Liver (tissue), 3 donors: ENCODE measurements at regions not wholly inside any gene's neighbourhood (a gene's known extent, or its start where the extent isn't known, plus 50 kb on each side); places are given as distances from the start of the nearest gene placed in this dataset.

Experiments used
- CTCF ChIP-seq: fragments of 150-350 bp; IDR thresholded peaks from 2 replicates; pipeline ENCODE4 v1.5.1; 2017; ENCODE audit warnings: improper control_type of control experiment, low read depth, low read length; ENCODE audit not compliant: missing input control
- FOXA1 ChIP-seq: IDR thresholded peaks from 2 replicates; pipeline ENCODE4 v1.6.1; 2016; ENCODE audit warnings: antibody characterized with exemption
- GABPA ChIP-seq, 2 donors: IDR thresholded peaks in 1 of 2; conservative IDR thresholded peaks in 1 of 2; 2 replicates each; pipeline ENCODE4 v1.6.1; 2016; ENCODE audit warnings: antibody characterized with exemption in 2 of 2, mild to moderate bottlenecking in 1 of 2, moderate library complexity in 1 of 2
- JUND ChIP-seq, 2 donors: IDR thresholded peaks; 2 replicates each; pipeline ENCODE4 v1.6.1; 2016; ENCODE audit warnings: antibody characterized with exemption in 2 of 2
- RAD21 ChIP-seq, 2 donors: IDR thresholded peaks; 2 replicates each; pipeline ENCODE4 v1.6.1; 2016; ENCODE audit warnings: antibody characterized with exemption in 2 of 2, mild to moderate bottlenecking in 2 of 2
- RXRA ChIP-seq, 2 donors: IDR thresholded peaks; 2 replicates each; pipeline ENCODE4 v1.6.1; 2017 to 2018; ENCODE audit warnings: antibody characterized with exemption in 2 of 2, mild to moderate bottlenecking in 1 of 2
- TAF1 ChIP-seq: conservative IDR thresholded peaks from 2 replicates; pipeline ENCODE4 v1.6.1; 2016; ENCODE audit warnings: antibody characterized with exemption, mild to moderate bottlenecking
- YY1 ChIP-seq: IDR thresholded peaks from 2 replicates; pipeline ENCODE4 v1.6.1; 2016; ENCODE audit warnings: antibody characterized with exemption, mild to moderate bottlenecking
- TF ChIP-seq, protein P1 (sequence below): IDR thresholded peaks from 2 replicates; pipeline ENCODE4 v1.6.1; 2016; ENCODE audit warnings: antibody characterized with exemption
- TF ChIP-seq, protein P2 (sequence below): IDR thresholded peaks from 2 replicates; pipeline ENCODE4 v1.6.1; 2016; ENCODE audit warnings: antibody characterized with exemption, mild to moderate bottlenecking
- TF ChIP-seq, protein P3 (sequence below): IDR thresholded peaks from 2 replicates; pipeline ENCODE4 v1.6.1; 2016; ENCODE audit warnings: antibody characterized with exemption
- TF ChIP-seq, protein P4 (sequence below): IDR thresholded peaks from 2 replicates; pipeline ENCODE4 v1.6.1; 2016; ENCODE audit warnings: antibody characterized with exemption
- donor health status: healthy.
- donor health status: healthy.

GRCh38 chr22:27628891-27629631, 172.5 kb downstream of the MN1 start:
- no peak for TF ChIP-seq CTCF
- no peak for TF ChIP-seq FOXA1
- no peak for TF ChIP-seq JUND (IDR thresholded peaks at IDR 0.05)
- TF ChIP-seq RAD21 (IDR thresholded peaks at IDR 0.05): no peak
- TF ChIP-seq, protein P1, sequence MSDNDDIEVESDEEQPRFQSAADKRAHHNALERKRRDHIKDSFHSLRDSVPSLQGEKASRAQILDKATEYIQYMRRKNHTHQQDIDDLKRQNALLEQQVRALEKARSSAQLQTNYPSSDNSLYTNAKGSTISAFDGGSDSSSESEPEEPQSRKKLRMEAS: no peak
- TF ChIP-seq, protein P2, sequence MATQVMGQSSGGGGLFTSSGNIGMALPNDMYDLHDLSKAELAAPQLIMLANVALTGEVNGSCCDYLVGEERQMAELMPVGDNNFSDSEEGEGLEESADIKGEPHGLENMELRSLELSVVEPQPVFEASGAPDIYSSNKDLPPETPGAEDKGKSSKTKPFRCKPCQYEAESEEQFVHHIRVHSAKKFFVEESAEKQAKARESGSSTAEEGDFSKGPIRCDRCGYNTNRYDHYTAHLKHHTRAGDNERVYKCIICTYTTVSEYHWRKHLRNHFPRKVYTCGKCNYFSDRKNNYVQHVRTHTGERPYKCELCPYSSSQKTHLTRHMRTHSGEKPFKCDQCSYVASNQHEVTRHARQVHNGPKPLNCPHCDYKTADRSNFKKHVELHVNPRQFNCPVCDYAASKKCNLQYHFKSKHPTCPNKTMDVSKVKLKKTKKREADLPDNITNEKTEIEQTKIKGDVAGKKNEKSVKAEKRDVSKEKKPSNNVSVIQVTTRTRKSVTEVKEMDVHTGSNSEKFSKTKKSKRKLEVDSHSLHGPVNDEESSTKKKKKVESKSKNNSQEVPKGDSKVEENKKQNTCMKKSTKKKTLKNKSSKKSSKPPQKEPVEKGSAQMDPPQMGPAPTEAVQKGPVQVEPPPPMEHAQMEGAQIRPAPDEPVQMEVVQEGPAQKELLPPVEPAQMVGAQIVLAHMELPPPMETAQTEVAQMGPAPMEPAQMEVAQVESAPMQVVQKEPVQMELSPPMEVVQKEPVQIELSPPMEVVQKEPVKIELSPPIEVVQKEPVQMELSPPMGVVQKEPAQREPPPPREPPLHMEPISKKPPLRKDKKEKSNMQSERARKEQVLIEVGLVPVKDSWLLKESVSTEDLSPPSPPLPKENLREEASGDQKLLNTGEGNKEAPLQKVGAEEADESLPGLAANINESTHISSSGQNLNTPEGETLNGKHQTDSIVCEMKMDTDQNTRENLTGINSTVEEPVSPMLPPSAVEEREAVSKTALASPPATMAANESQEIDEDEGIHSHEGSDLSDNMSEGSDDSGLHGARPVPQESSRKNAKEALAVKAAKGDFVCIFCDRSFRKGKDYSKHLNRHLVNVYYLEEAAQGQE: no peak
- TF ChIP-seq RXRA (IDR thresholded peaks at IDR 0.05): no peak
- TF ChIP-seq TAF1: no peak
- TF ChIP-seq YY1: no peak
- TF ChIP-seq, protein P3, sequence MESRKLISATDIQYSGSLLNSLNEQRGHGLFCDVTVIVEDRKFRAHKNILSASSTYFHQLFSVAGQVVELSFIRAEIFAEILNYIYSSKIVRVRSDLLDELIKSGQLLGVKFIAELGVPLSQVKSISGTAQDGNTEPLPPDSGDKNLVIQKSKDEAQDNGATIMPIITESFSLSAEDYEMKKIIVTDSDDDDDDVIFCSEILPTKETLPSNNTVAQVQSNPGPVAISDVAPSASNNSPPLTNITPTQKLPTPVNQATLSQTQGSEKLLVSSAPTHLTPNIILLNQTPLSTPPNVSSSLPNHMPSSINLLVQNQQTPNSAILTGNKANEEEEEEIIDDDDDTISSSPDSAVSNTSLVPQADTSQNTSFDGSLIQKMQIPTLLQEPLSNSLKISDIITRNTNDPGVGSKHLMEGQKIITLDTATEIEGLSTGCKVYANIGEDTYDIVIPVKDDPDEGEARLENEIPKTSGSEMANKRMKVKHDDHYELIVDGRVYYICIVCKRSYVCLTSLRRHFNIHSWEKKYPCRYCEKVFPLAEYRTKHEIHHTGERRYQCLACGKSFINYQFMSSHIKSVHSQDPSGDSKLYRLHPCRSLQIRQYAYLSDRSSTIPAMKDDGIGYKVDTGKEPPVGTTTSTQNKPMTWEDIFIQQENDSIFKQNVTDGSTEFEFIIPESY: no peak
- TF ChIP-seq, protein P4, sequence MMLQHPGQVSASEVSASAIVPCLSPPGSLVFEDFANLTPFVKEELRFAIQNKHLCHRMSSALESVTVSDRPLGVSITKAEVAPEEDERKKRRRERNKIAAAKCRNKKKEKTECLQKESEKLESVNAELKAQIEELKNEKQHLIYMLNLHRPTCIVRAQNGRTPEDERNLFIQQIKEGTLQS: no peak
- TF ChIP-seq GABPA (IDR thresholded peaks at IDR 0.05 in 1 of 2, conservative IDR thresholded peaks at IDR 0.05 in 1 of 2): no peak
